DND-41 (cell line): ENCODE measurements at regions not wholly inside any gene's neighbourhood (a gene's known extent, or its start where the extent isn't known, plus 50 kb on each side); places are given as distances from the start of the nearest gene placed in this dataset.

Experiments
- ATAC-seq: fragments of 200-7000 bp; cut with Tn5 transposase; 3 replicates; pipeline ENCODE4 v1.9.1; 2021; ENCODE audit warnings: low read depth; ENCODE audit not compliant: insufficient read depth
- DNase-seq: peaks from one replicate; pipeline ENCODE4 v3.0.0-alpha.2; 2020
- H2AFZ ChIP-seq: 2 replicates; pipeline ENCODE4 v1.6.0; 2012; ENCODE audit warnings: low read depth, low read length
- H3K27ac ChIP-seq: 2 replicates; pipeline ENCODE4 v1.5.1; 2012; ENCODE audit warnings: low read length, inconsistent platforms
- H3K27me3 ChIP-seq: fragments of 200-600 bp; sonication (generic); 2 replicates; pipeline ENCODE4 v1.6.0; 2012; ENCODE audit warnings: low read length, mild to moderate bottlenecking, inconsistent platforms; ENCODE audit not compliant: insufficient read depth, poor library complexity
- H3K36me3 ChIP-seq: 2 replicates; pipeline ENCODE4 v1.5.1; 2012; ENCODE audit warnings: low read length, inconsistent platforms; ENCODE audit not compliant: insufficient read depth
- H3K4me1 ChIP-seq: 2 replicates; pipeline ENCODE4 v1.5.1; 2012; ENCODE audit warnings: mild to moderate bottlenecking, low read length; ENCODE audit not compliant: insufficient read depth
- H3K4me2 ChIP-seq: 2 replicates; pipeline ENCODE4 v1.6.0; 2012; ENCODE audit warnings: mild to moderate bottlenecking, moderate library complexity, low read length, inconsistent platforms; ENCODE audit not compliant: insufficient read depth
- H3K4me3 ChIP-seq, 2 experiments: fragments of 200-600 bp in 1 of 2; shearing (Covaris generic) in 1 of 2; 2 replicates each; pipeline ENCODE4 v1.5.1; 2012 to 2016; ENCODE audit warnings: inconsistent platforms in 2 of 2, low read length in 2 of 2, mild to moderate bottlenecking in 2 of 2, low read depth in 1 of 2, moderate library complexity in 1 of 2
- H3K79me2 ChIP-seq: 2 replicates; pipeline ENCODE4 v1.6.0; 2012; ENCODE audit warnings: low read length, inconsistent platforms; ENCODE audit not compliant: insufficient read depth
- H3K9ac ChIP-seq: 2 replicates; pipeline ENCODE4 v1.6.0; 2012; ENCODE audit warnings: low read depth, mild to moderate bottlenecking, inconsistent platforms, low read length, moderate library complexity
- H3K9me3 ChIP-seq: 2 replicates; pipeline ENCODE4 v1.5.1; 2012; ENCODE audit warnings: low read length, moderate library complexity, mild to moderate bottlenecking, inconsistent platforms; ENCODE audit not compliant: insufficient read depth, severe bottlenecking
- H4K20me1 ChIP-seq: 2 replicates; pipeline ENCODE4 v1.6.0; 2012; ENCODE audit warnings: low read length; ENCODE audit not compliant: insufficient read depth
- EZH2 ChIP-seq: IDR thresholded peaks from 3 replicates; pipeline ENCODE4 v1.6.1; 2012; ENCODE audit warnings: borderline replicate concordance, low read depth, mild to moderate bottlenecking, moderate library complexity, low read length, inconsistent platforms; ENCODE audit not compliant: severe bottlenecking
- TF ChIP-seq, protein P1 (sequence below): IDR thresholded peaks from 2 replicates; pipeline ENCODE4 v1.5.1; 2012; ENCODE audit warnings: borderline replicate concordance, low read length, moderate library complexity, mild to moderate bottlenecking; ENCODE audit not compliant: poor library complexity, severe bottlenecking; ENCODE audit errors: extremely low read depth

DNA sequence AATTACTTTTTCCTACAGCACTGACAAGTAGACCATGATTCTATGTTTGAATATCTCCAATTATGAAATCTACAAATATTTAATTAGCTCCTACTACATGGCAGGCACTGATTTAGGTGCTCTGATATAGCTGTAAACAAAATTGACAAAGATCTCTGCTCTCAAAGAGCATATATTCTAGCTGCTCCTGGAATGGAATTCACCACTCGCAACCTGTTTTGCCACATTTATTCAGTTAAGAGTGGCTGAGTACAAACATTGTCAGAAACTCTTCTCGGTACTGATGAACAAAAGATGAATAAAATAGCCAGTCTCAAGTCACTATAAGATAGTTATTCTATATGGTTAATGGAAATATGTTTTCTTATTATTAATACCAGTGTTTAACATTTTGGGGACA, 114.2 kb upstream of the PDE4D start:
- no peak overlapping the region for H3K27ac ChIP-seq
- no peak overlapping the region for H3K4me2 ChIP-seq
- no peaks in the 10 kb centered on the region for H3K4me1 ChIP-seq
- H4K20me1 ChIP-seq: no peaks in the 10 kb centered on the region
- H2AFZ ChIP-seq: no peak overlapping the region
- no peak for DNase-seq
- no peak overlapping the region for H3K4me3 ChIP-seq
- no peak for ATAC-seq
- H3K27me3 ChIP-seq: no peaks in the 10 kb centered on the region
- no peak overlapping the region for H3K9ac ChIP-seq
- no peaks in the 10 kb centered on the region for H3K36me3 ChIP-seq
- H3K79me2 ChIP-seq: no peaks in the 10 kb centered on the region
- TF ChIP-seq, protein P1, sequence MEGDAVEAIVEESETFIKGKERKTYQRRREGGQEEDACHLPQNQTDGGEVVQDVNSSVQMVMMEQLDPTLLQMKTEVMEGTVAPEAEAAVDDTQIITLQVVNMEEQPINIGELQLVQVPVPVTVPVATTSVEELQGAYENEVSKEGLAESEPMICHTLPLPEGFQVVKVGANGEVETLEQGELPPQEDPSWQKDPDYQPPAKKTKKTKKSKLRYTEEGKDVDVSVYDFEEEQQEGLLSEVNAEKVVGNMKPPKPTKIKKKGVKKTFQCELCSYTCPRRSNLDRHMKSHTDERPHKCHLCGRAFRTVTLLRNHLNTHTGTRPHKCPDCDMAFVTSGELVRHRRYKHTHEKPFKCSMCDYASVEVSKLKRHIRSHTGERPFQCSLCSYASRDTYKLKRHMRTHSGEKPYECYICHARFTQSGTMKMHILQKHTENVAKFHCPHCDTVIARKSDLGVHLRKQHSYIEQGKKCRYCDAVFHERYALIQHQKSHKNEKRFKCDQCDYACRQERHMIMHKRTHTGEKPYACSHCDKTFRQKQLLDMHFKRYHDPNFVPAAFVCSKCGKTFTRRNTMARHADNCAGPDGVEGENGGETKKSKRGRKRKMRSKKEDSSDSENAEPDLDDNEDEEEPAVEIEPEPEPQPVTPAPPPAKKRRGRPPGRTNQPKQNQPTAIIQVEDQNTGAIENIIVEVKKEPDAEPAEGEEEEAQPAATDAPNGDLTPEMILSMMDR: no peak
- TF ChIP-seq EZH2: no peak
- H3K9me3 ChIP-seq: no peaks in the 10 kb centered on the region

DNA sequence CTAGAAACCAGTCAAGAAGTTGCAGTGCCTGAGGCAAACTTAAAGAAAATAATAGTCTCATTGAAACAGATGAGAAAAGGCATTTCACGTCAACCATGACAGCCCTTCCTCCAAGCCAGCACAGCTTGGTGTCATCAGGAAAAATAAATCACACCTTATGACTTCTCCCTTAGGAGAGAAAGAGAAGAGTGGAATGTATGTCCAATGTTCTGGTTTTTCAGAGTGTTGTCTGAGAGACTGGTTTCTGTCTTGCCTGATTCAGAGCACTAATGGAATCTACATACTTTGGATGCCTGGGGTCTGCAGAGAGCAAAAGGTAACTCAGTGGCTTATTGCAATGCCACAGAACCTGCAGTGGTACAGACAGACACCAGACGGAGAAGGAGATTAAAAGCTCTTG, 105.5 kb upstream of the PDE4D start:
- H3K27me3 ChIP-seq: no peaks in the 10 kb centered on the region
- H3K27ac ChIP-seq: no peak overlapping the region
- H3K9ac ChIP-seq: no peak overlapping the region
- ATAC-seq: no peak
- no peaks in the 10 kb centered on the region for H3K9me3 ChIP-seq
- H4K20me1 ChIP-seq: no peaks in the 10 kb centered on the region
- no peaks in the 10 kb centered on the region for H3K36me3 ChIP-seq
- no peaks in the 10 kb centered on the region for H3K4me1 ChIP-seq
- DNase-seq: no peak
- TF ChIP-seq, protein P1: no peak
- TF ChIP-seq EZH2: no peak
- H3K4me3 ChIP-seq: no peak overlapping the region
- H3K4me2 ChIP-seq: no peak overlapping the region
- H3K79me2 ChIP-seq: no peaks in the 10 kb centered on the region
- H2AFZ ChIP-seq: no peak overlapping the region

GRCh38 chr5:59992206-59992605, 98.7 kb upstream of the PDE4D start:
- Histone ChIP-seq H3K9me3 (no peaks in the 10 kb centered on the region), H3K9ac (no peak overlapping the region), H3K79me2 (no peaks in the 10 kb centered on the region), H2AFZ (no peak overlapping the region), H3K36me3 (no peaks in the 10 kb centered on the region), H4K20me1 (no peaks in the 10 kb centered on the region), H3K4me3 (no peak overlapping the region), H3K4me1 (no peaks in the 10 kb centered on the region), H3K4me2 (no peak overlapping the region), H3K27ac (no peak overlapping the region), H3K27me3 (no peaks in the 10 kb centered on the region)
- ATAC-seq: no peak
- DNase-seq: no peak
- TF ChIP-seq EZH2: no peak
- TF ChIP-seq, protein P1: no peak

DNA sequence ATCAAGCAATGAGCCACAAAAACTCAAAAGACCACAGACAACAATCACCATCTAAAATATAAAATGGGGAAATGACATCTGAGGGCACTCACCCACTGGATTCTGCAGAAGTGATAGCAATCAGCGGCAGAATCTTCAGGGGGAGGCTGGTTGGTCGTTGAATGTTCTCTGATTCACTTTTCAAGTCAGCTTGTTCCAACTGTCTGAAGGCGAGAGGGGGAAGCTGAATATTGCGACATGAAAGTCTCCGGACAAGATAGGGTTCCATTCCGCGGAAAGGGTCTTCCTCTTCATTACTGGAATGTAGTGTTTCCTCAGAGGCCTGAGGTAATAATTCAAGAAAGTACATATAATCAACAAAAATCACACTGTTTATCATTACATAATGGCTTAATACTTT, 94.9 kb upstream of the PDE4D start:
- Histone ChIP-seq H2AFZ (no peak overlapping the region), H3K27me3 (no peaks in the 10 kb centered on the region), H3K4me1 (no peaks in the 10 kb centered on the region), H3K79me2 (no peaks in the 10 kb centered on the region), H4K20me1 (no peaks in the 10 kb centered on the region), H3K4me2 (no peak overlapping the region), H3K4me3 (no peak overlapping the region), H3K27ac (no peak overlapping the region), H3K9ac (no peak overlapping the region), H3K9me3 (no peaks in the 10 kb centered on the region), H3K36me3 (no peaks in the 10 kb centered on the region)
- no peak for DNase-seq
- TF ChIP-seq, protein P1: no peak
- no peak for TF ChIP-seq EZH2
- no peak for ATAC-seq
